ENCODE measurements at regions not wholly inside any gene's neighbourhood (a gene's known extent, or its start where the extent isn't known, plus 50 kb on each side); places are given as distances from the start of the nearest gene placed in this dataset.

DNA sequence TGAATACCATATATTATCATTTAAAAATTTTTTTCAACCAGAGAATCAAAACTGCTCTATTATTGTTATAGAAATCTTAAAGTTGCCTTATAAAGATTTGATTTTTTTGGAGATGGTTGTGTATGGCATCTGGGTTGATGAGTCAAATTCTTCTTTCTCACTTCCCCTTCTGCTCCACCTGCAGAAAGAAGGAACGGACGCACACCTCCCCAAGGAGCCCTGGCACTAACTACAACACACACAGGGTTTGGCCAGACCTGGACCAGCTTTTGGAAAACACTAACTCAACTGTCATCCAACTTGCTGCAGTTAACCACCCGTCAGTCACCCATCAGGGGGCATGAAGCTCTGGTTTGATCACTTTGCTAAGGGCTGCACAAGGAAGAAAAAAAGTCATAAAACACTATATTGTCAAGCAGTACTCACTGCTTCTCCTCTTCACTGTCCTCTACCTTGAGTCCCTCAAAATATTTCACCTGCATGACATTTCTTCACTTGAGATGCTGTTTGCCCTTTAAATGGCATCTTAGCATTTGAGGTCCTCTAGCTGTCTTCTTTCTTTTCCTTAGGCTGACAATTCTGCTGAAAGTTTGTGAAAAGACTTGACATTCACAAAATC, 266.7 kb upstream of the PHF14 start:
- no peaks in the 10 kb centered on the region for H3K27me3 Mint-ChIP-seq
- peaks cover 0 to 1% (median 0%) of the 10 kb centered on the region in 11 donors for H3K9me3 Mint-ChIP-seq
- H3K4me1 Mint-ChIP-seq: peaks cover 0 to 4% (median 0%) of the 10 kb centered on the region in 7 donors
- H3K36me3 Mint-ChIP-seq: no peaks in the 10 kb centered on the region
- ChIA-PET CTCF (no interaction called here), POLR2A (no interaction called here)
- Histone ChIP-seq H3K36me3 (ENCODE audit: control insufficient read depth in 2 of 3, insufficient read depth in 3 of 3, low read length in 3 of 3) (no peaks in the 10 kb centered on the region), H3K9me3 (ENCODE audit: control insufficient read depth in 2 of 3, low read length in 3 of 3) (no peaks in the 10 kb centered on the region), H3K4me1 (ENCODE audit: control insufficient read depth in 2 of 2, insufficient read depth in 2 of 2, low read length in 2 of 2) (no peaks in the 10 kb centered on the region), H3K4me3 (ENCODE audit: low read length) (no peak overlapping the region), H3K27ac (ENCODE audit: low read depth, low read length) (no peak overlapping the region), H3K27me3 (ENCODE audit: control insufficient read depth in 2 of 2, insufficient read depth in 2 of 2, low read length in 2 of 2) (no peaks in the 10 kb centered on the region)
- DNase-seq: no peak
- H3K4me3 Mint-ChIP-seq: no peak overlapping the region
- no peak for ATAC-seq
- H3K27ac Mint-ChIP-seq: no peak overlapping the region
- intact Hi-C loops (cut with micrococcal nuclease): no loop called here

DNA sequence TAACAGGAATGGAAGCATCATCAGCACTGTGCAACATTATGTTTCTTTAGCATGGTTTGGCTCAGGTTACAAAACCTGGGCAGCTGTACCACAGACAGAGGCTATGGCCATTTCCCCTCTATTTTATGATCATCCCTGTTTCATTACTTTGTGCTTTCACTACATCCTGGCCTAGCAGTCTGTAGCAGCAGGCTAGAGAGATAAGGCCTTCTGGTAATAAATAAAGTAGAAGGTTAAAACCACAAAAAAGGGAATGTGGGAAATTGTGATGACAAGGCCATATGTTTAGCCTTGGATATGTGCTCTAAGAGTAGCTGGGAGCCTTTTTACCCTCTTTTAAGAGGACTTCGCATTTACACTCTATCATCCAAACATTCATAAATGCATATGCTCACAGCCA, 266.2 kb upstream of the PHF14 start:
- no peak for ATAC-seq
- Histone ChIP-seq H3K27ac (ENCODE audit: low read depth, low read length) (no peak overlapping the region), H3K4me3 (ENCODE audit: low read length) (no peak overlapping the region), H3K27me3 (ENCODE audit: control insufficient read depth in 2 of 2, insufficient read depth in 2 of 2, low read length in 2 of 2) (no peaks in the 10 kb centered on the region), H3K4me1 (ENCODE audit: control insufficient read depth in 2 of 2, insufficient read depth in 2 of 2, low read length in 2 of 2) (no peaks in the 10 kb centered on the region), H3K36me3 (ENCODE audit: control insufficient read depth in 2 of 3, insufficient read depth in 3 of 3, low read length in 3 of 3) (no peaks in the 10 kb centered on the region), H3K9me3 (ENCODE audit: control insufficient read depth in 2 of 3, low read length in 3 of 3) (no peaks in the 10 kb centered on the region)
- Mint-ChIP-seq H3K36me3 (no peaks in the 10 kb centered on the region), H3K4me1 (peaks cover 0 to 4% (median 0%) of the 10 kb centered on the region in 7 donors), H3K27ac (no peak overlapping the region), H3K27me3 (no peaks in the 10 kb centered on the region), H3K9me3 (no peaks in the 10 kb centered on the region), H3K4me3 (no peak overlapping the region)
- DNase-seq: no peak
- ChIA-PET POLR2A (no interaction called here), CTCF (no interaction called here)
- intact Hi-C loops (cut with micrococcal nuclease): no loop called here

DNA sequence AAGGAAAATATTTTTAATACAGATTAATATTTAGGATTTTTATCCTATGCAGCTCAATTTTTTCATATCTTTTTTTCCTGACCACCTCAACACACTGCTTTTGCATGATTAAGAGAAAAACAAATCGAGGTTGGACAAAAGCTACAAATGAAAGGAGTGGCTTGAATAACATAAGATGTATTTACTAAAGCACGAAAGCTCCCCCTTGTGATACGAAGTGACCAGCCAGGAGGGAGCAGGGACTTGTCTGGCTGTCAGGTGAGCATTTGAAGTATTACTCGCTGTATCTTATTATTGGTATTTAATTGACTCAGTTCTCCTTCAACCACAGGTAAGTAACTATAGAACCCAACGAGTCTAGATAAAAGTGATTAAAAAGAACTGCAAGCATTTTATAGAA, 265.2 kb upstream of the PHF14 start:
- ATAC-seq: no peak

DNA sequence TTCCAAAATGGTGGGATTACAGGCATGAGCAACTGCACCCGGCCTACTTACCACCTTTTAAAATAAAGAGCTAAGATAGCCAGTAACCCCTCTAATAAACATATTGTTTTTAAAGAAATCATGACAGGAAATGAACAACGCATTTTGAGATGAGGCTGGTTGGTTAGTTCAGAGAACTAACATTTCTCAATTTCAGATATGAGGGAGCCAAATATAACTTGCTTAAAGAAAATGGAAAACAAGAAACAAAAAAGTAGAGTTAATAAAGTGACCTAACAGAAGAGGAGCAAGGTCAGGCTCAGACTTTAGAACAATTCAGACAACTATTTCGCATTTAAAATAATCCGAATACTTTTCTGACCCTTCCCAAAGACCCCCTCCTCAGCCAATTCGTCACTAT, 254.9 kb upstream of the PHF14 start:
- no peaks in the 10 kb centered on the region for H3K36me3 Mint-ChIP-seq
- intact Hi-C loops (cut with micrococcal nuclease): no loop called here
- CTCF ChIA-PET: interaction anchor here (0.7 kb wide), 1 partner anchor 12 kb away, joined by 4 read pairs; no protein-coding TSS in a partner anchor
- POLR2A ChIA-PET: no interaction called here
- no peaks in the 10 kb centered on the region for H3K4me1 Mint-ChIP-seq
- H3K9me3 Mint-ChIP-seq: peaks cover 0 to 3% (median 0%) of the 10 kb centered on the region in 11 donors
- ATAC-seq (no peak), DNase-seq (no peak)
- H3K27ac ChIP-seq (ENCODE audit: low read depth, low read length): no peak overlapping the region
- H3K27me3 Mint-ChIP-seq: peaks cover 0 to 4% (median 3%) of the 10 kb centered on the region in 5 donors
- H3K36me3 ChIP-seq (ENCODE audit: control insufficient read depth in 2 of 3, insufficient read depth in 3 of 3, low read length in 3 of 3): no peaks in the 10 kb centered on the region
- H3K9me3 ChIP-seq (ENCODE audit: control insufficient read depth in 2 of 3, low read length in 3 of 3): no peaks in the 10 kb centered on the region
- no peak overlapping the region for H3K27ac Mint-ChIP-seq
- H3K4me1 ChIP-seq (ENCODE audit: control insufficient read depth in 2 of 2, insufficient read depth in 2 of 2, low read length in 2 of 2): no peaks in the 10 kb centered on the region
- no peak overlapping the region for H3K4me3 Mint-ChIP-seq
- no peaks in the 10 kb centered on the region for H3K27me3 ChIP-seq (ENCODE audit: control insufficient read depth in 2 of 2, insufficient read depth in 2 of 2, low read length in 2 of 2)
- H3K4me3 ChIP-seq (ENCODE audit: low read length): no peak overlapping the region

More for the DNA sequence above, 265.2 kb upstream of the PHF14 start:
- no peak for DNase-seq
- H3K27ac ChIP-seq (ENCODE audit: low read depth, low read length): no peak overlapping the region
- Mint-ChIP-seq H3K4me3 (no peak overlapping the region), H3K36me3 (no peaks in the 10 kb centered on the region), H3K27ac (no peak overlapping the region), H3K27me3 (no peaks in the 10 kb centered on the region), H3K4me1 (peaks cover 0 to 4% (median 0%) of the 10 kb centered on the region in 7 donors), H3K9me3 (no peaks in the 10 kb centered on the region)
- H3K36me3 ChIP-seq (ENCODE audit: control insufficient read depth in 2 of 3, insufficient read depth in 3 of 3, low read length in 3 of 3): no peaks in the 10 kb centered on the region
- ChIA-PET POLR2A (no interaction called here), CTCF (no interaction called here)
- H3K4me3 ChIP-seq (ENCODE audit: low read length): no peak overlapping the region
- H3K9me3 ChIP-seq (ENCODE audit: control insufficient read depth in 2 of 3, low read length in 3 of 3): no peaks in the 10 kb centered on the region
- no peaks in the 10 kb centered on the region for H3K4me1 ChIP-seq (ENCODE audit: control insufficient read depth in 2 of 2, insufficient read depth in 2 of 2, low read length in 2 of 2)
- no peaks in the 10 kb centered on the region for H3K27me3 ChIP-seq (ENCODE audit: control insufficient read depth in 2 of 2, insufficient read depth in 2 of 2, low read length in 2 of 2)
- intact Hi-C loops (cut with micrococcal nuclease): no loop called here

DNA sequence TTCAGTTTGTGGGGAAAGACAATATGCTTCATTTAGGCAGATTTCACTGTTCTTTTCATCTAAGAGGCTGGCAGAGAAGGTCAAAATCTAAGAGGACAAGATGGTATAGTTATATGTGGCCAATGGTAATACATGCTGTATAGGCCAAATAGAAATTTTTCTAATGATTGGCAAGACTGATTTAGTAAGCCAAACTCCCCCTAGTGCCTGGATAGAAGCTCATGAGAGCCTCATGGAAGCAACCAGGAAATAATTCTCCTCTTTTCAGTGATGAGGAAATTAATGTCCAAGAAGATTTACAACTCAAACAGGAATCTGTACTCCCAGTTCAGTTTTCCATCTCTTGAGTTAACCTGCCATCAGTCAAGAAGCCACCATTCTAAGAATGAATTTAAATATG, 253.6 kb upstream of the PHF14 start:
- H3K4me1 Mint-ChIP-seq: no peaks in the 10 kb centered on the region
- POLR2A ChIA-PET: no interaction called here

DNA sequence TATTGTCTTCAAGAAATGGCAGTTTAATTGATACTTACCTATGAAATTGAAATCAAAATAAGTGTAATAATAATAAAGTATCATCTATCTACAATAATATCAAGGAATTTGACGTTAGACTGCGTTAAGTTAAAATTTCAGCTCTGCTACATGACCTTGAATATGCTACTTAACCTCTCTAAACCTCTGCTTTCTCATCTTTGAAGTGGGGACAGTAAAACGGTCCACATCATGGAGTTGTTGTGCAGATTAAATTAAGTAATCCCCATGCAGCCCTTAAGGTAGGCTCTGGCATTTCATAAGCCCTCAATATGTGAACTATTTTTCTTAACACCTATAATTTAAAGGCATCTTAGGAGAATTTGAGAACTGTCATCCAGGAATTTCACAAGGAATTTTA, 252.4 kb upstream of the PHF14 start:
- no peak for ATAC-seq
- H3K36me3 ChIP-seq (ENCODE audit: control insufficient read depth in 2 of 3, insufficient read depth in 3 of 3, low read length in 3 of 3): no peaks in the 10 kb centered on the region
- no peak overlapping the region for H3K4me3 Mint-ChIP-seq
- no peak overlapping the region for H3K4me3 ChIP-seq (ENCODE audit: low read length)
- H3K36me3 Mint-ChIP-seq: no peaks in the 10 kb centered on the region
- intact Hi-C loops (cut with micrococcal nuclease): no loop called here
- H3K4me1 ChIP-seq (ENCODE audit: control insufficient read depth in 2 of 2, insufficient read depth in 2 of 2, low read length in 2 of 2): no peaks in the 10 kb centered on the region
- ChIA-PET POLR2A (no interaction called here), CTCF (interaction anchor here (0.7 kb wide), 1 partner anchor 55 kb away, joined by 3 read pairs; no protein-coding TSS in a partner anchor)
- H3K9me3 Mint-ChIP-seq: peaks cover 0 to 4% (median 0%) of the 10 kb centered on the region in 11 donors
- H3K4me1 Mint-ChIP-seq: no peaks in the 10 kb centered on the region
- H3K9me3 ChIP-seq (ENCODE audit: control insufficient read depth in 2 of 3, low read length in 3 of 3): no peaks in the 10 kb centered on the region
- H3K27me3 ChIP-seq (ENCODE audit: control insufficient read depth in 2 of 2, insufficient read depth in 2 of 2, low read length in 2 of 2): no peaks in the 10 kb centered on the region
- no peak for DNase-seq
- H3K27ac Mint-ChIP-seq: no peak overlapping the region
- H3K27ac ChIP-seq (ENCODE audit: low read depth, low read length): no peak overlapping the region
- peaks cover 0 to 5% (median 3%) of the 10 kb centered on the region in 5 donors for H3K27me3 Mint-ChIP-seq

More for the DNA sequence above, 253.6 kb upstream of the PHF14 start:
- Histone ChIP-seq H3K27me3 (ENCODE audit: control insufficient read depth in 2 of 2, insufficient read depth in 2 of 2, low read length in 2 of 2) (no peaks in the 10 kb centered on the region), H3K27ac (ENCODE audit: low read depth, low read length) (no peak overlapping the region), H3K4me3 (ENCODE audit: low read length) (no peak overlapping the region), H3K9me3 (ENCODE audit: control insufficient read depth in 2 of 3, low read length in 3 of 3) (no peaks in the 10 kb centered on the region), H3K4me1 (ENCODE audit: control insufficient read depth in 2 of 2, insufficient read depth in 2 of 2, low read length in 2 of 2) (no peaks in the 10 kb centered on the region), H3K36me3 (ENCODE audit: control insufficient read depth in 2 of 3, insufficient read depth in 3 of 3, low read length in 3 of 3) (no peaks in the 10 kb centered on the region)
- CTCF ChIA-PET: no interaction called here
- peaks cover 0 to 5% (median 3%) of the 10 kb centered on the region in 5 donors for H3K27me3 Mint-ChIP-seq
- no peak overlapping the region for H3K27ac Mint-ChIP-seq
- intact Hi-C loops (cut with micrococcal nuclease): no loop called here
- DNase-seq (no peak), ATAC-seq (no peak)
- peaks cover 0 to 4% (median 0%) of the 10 kb centered on the region in 11 donors for H3K9me3 Mint-ChIP-seq
- H3K36me3 Mint-ChIP-seq: no peaks in the 10 kb centered on the region
- H3K4me3 Mint-ChIP-seq: no peak overlapping the region

DNA sequence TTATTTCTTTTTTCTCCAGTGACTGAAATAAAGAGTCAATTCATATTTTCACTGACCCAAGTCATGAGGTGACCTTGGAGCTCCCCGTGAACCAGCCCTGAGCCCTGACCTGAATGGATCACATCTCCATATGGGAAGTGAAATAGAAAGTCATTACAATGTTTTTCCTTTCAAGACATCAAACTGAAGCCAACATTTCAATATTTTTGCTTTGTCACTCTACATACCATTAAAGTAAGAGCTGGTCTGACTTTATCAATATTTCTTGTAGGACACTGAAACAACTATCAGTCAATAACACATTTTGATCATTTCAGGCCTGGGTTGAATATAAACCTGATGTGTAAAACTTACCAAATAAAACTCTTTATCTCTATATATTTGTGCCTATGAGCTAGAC, 249.8 kb upstream of the PHF14 start:
- no peaks in the 10 kb centered on the region for H3K4me1 ChIP-seq (ENCODE audit: control insufficient read depth in 2 of 2, insufficient read depth in 2 of 2, low read length in 2 of 2)
- Mint-ChIP-seq H3K27me3 (peaks cover 0 to 8% (median 3%) of the 10 kb centered on the region in 5 donors), H3K4me3 (no peak overlapping the region), H3K27ac (no peak overlapping the region), H3K9me3 (peaks cover 0 to 5% (median 0%) of the 10 kb centered on the region in 11 donors), H3K36me3 (no peaks in the 10 kb centered on the region), H3K4me1 (no peaks in the 10 kb centered on the region)
- no peak for DNase-seq
- H3K9me3 ChIP-seq (ENCODE audit: control insufficient read depth in 2 of 3, low read length in 3 of 3): no peaks in the 10 kb centered on the region
- CTCF ChIA-PET: no interaction called here
- ATAC-seq: no peak
- no peaks in the 10 kb centered on the region for H3K36me3 ChIP-seq (ENCODE audit: control insufficient read depth in 2 of 3, insufficient read depth in 3 of 3, low read length in 3 of 3)
- no peak overlapping the region for H3K27ac ChIP-seq (ENCODE audit: low read depth, low read length)
- H3K27me3 ChIP-seq (ENCODE audit: control insufficient read depth in 2 of 2, insufficient read depth in 2 of 2, low read length in 2 of 2): no peaks in the 10 kb centered on the region
- POLR2A ChIA-PET: no interaction called here
- intact Hi-C loops (cut with micrococcal nuclease): no loop called here
- no peak overlapping the region for H3K4me3 ChIP-seq (ENCODE audit: low read length)

All from naive thymus-derived CD4-positive, alpha-beta T cell (primary cell).